ENCODE measurements at regions not wholly inside any gene's neighbourhood (a gene's known extent, or its start where the extent isn't known, plus 50 kb on each side); places are given as distances from the start of the nearest gene placed in this dataset.

GRCh38 chr4:115655626-115656025 lies 542.2 kb upstream of the NDST4 start:
- Mint-ChIP-seq H3K27ac (ENCODE audit: unreplicated experiment) (no peak overlapping the region), H3K4me3 (no peak overlapping the region), H3K9me3 (peaks cover 11% of the 10 kb centered on the region), H3K27me3 (ENCODE audit: low read depth) (no peaks in the 10 kb centered on the region), H3K36me3 (ENCODE audit: low read depth) (no peaks in the 10 kb centered on the region), H3K4me1 (peaks cover 9% of the 10 kb centered on the region)
- no peak for DNase-seq (ENCODE audit: low read depth, low spot score)
- TF ChIP-seq CTCF (conservative IDR thresholded peaks at IDR 0.05) = no peak

GRCh38 chr4:115648786-115649185 lies 535.4 kb upstream of the NDST4 start:
- Mint-ChIP-seq H3K9me3 (peaks cover 7% of the 10 kb centered on the region), H3K27me3 (ENCODE audit: low read depth) (no peaks in the 10 kb centered on the region), H3K4me1 (no peaks in the 10 kb centered on the region), H3K36me3 (ENCODE audit: low read depth) (no peaks in the 10 kb centered on the region), H3K4me3 (no peak overlapping the region), H3K27ac (ENCODE audit: unreplicated experiment) (no peak overlapping the region)
- no peak for TF ChIP-seq CTCF (conservative IDR thresholded peaks at IDR 0.05)
- DNase-seq (ENCODE audit: low read depth, low spot score) = no peak

- H3K9me3 Mint-ChIP-seq = no peaks in the 10 kb centered on the region
These were observed 515.9 kb upstream of the NDST4 start for GRCh38 chr4:115629270-115629669.

GRCh38 chr4:115609631-115610030 lies 496.2 kb upstream of the NDST4 start:
- no peak for DNase-seq (ENCODE audit: low read depth, low spot score)
- no peaks in the 10 kb centered on the region for H3K9me3 Mint-ChIP-seq
- no peak for TF ChIP-seq CTCF (conservative IDR thresholded peaks at IDR 0.05)
- H3K4me1 Mint-ChIP-seq = no peaks in the 10 kb centered on the region
- H3K27me3 Mint-ChIP-seq (ENCODE audit: low read depth) = no peaks in the 10 kb centered on the region
- H3K4me3 Mint-ChIP-seq = no peak overlapping the region
- no peak overlapping the region for H3K27ac Mint-ChIP-seq (ENCODE audit: unreplicated experiment)
- no peaks in the 10 kb centered on the region for H3K36me3 Mint-ChIP-seq (ENCODE audit: low read depth)

More at GRCh38 chr4:115629270-115629669, 515.9 kb upstream of the NDST4 start:
- no peaks in the 10 kb centered on the region for H3K27me3 Mint-ChIP-seq (ENCODE audit: low read depth)
- H3K27ac Mint-ChIP-seq (ENCODE audit: unreplicated experiment) = no peak overlapping the region
- no peak overlapping the region for H3K4me3 Mint-ChIP-seq
- H3K36me3 Mint-ChIP-seq (ENCODE audit: low read depth) = no peaks in the 10 kb centered on the region
- no peak for TF ChIP-seq CTCF (conservative IDR thresholded peaks at IDR 0.05)
- no peaks in the 10 kb centered on the region for H3K4me1 Mint-ChIP-seq
- no peak for DNase-seq (ENCODE audit: low read depth, low spot score)

GRCh38 chr4:115607311-115607710 lies 493.9 kb upstream of the NDST4 start:
- Mint-ChIP-seq H3K27ac (ENCODE audit: unreplicated experiment) (no peak overlapping the region), H3K9me3 (no peaks in the 10 kb centered on the region), H3K27me3 (ENCODE audit: low read depth) (no peaks in the 10 kb centered on the region), H3K4me1 (no peaks in the 10 kb centered on the region), H3K4me3 (no peak overlapping the region), H3K36me3 (ENCODE audit: low read depth) (no peaks in the 10 kb centered on the region)
- TF ChIP-seq CTCF (conservative IDR thresholded peaks at IDR 0.05) = no peak
- DNase-seq (ENCODE audit: low read depth, low spot score) = no peak
